ENCODE measurements at regions not wholly inside any gene's neighbourhood (a gene's known extent, or its start where the extent isn't known, plus 50 kb on each side); places are given as distances from the start of the nearest gene placed in this dataset.

GRCh38 chr6:62971976-62972658 lies 239.2 kb upstream of the FKBP1C start:
- TF ChIP-seq, protein P1, sequence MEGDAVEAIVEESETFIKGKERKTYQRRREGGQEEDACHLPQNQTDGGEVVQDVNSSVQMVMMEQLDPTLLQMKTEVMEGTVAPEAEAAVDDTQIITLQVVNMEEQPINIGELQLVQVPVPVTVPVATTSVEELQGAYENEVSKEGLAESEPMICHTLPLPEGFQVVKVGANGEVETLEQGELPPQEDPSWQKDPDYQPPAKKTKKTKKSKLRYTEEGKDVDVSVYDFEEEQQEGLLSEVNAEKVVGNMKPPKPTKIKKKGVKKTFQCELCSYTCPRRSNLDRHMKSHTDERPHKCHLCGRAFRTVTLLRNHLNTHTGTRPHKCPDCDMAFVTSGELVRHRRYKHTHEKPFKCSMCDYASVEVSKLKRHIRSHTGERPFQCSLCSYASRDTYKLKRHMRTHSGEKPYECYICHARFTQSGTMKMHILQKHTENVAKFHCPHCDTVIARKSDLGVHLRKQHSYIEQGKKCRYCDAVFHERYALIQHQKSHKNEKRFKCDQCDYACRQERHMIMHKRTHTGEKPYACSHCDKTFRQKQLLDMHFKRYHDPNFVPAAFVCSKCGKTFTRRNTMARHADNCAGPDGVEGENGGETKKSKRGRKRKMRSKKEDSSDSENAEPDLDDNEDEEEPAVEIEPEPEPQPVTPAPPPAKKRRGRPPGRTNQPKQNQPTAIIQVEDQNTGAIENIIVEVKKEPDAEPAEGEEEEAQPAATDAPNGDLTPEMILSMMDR (IDR thresholded peaks at IDR 0.05), result no peak
- no peak for TF ChIP-seq POLR2A (IDR thresholded peaks at IDR 0.05)

All from body of pancreas (tissue), 4 donors.